ENCODE measurements at regions not wholly inside any gene's neighbourhood (a gene's known extent, or its start where the extent isn't known, plus 50 kb on each side); places are given as distances from the start of the nearest gene placed in this dataset.

DNA sequence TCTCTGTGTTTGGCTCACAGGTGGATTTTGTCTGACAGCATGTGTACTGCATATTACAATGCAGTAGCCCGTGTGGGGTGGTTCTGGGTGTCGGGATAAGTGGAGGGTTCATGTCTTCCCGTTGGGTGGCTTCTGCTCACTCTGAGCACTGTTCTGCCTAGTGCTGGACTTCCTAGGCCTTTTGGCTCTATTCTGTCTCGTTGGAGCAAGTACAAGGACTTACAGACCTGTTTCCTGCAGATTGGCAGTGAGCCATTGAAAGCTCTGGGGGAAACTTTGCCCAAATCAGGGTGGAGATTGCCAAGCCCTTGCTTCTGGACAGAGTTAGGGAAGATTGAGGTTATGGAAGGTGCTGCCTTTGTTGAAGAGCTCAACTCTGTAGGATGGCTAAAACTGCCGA is 91.1 kb upstream of the SLC4A4 start:
- TF ChIP-seq POLR2AphosphoS5 (IDR thresholded peaks at IDR 0.05) (no peak), CTCF (IDR thresholded peaks at IDR 0.05) (no peak)
